K562 (cell line): ENCODE measurements at regions not wholly inside any gene's neighbourhood (a gene's known extent, or its start where the extent isn't known, plus 50 kb on each side); places are given as distances from the start of the nearest gene placed in this dataset.

Source experiments
- ATAC-seq: fragments of 200-7000 bp; cut with Tn5 transposase; 3 replicates; pipeline ENCODE4 v1.9.1; 2020; ENCODE audit warnings: moderate library complexity
- BruUV-seq: library from RNA; stranded (reverse); fragments of 400-500 nt; replicated peaks from 2 replicates; lab custom pipeline; 2021; lab: Mats Ljungman, UMichigan
- CTCF ChIA-PET: fragments of 300-600 bp; formaldehyde crosslinking; extraction: SDS; loops from one replicate; lab custom pipeline; 2021; ENCODE audit warnings: low intra/inter-chr PET ratio; lab: Yijun Ruan, JAX
- POLR2A ChIA-PET: fragments of 300-600, 350-650 bp; sonication (Branson Sonifier 250); formaldehyde crosslinking; extraction: SDS; loops from one replicate; lab custom pipeline; 2021; ENCODE audit warnings: antibody characterized with exemption, inconsistent platforms; lab: Yijun Ruan, JAX
- DNase-seq, 4 experiments: peaks; one replicate each; pipeline versions ENCODE4 v3.0.0 to v3.0.0-alpha.2; 2011 to 2018; ENCODE audit warnings: low spot score in 3 of 4, mixed read lengths in 3 of 4; ENCODE audit errors: extremely low read depth in 1 of 4
- FAIRE-seq: peaks from 2 replicates; lab custom pipeline; 2011; peaks lifted over from hg19 to GRCh38; lab: Jason Lieb, UNC
- H2AFZ ChIP-seq: 2 replicates; pipeline ENCODE4 v1.6.0; 2011; ENCODE audit warnings: low read depth, low read length, control low read depth, inconsistent platforms
- H3K27ac ChIP-seq: fragments of 200-600 bp; 3 replicates; pipeline ENCODE4 v1.8.0; 2011; ENCODE audit warnings: low read depth, mild to moderate bottlenecking, control low read depth, inconsistent platforms, low read length, moderate library complexity, mixed read lengths; ENCODE audit errors: extremely low read depth
- H3K27me3 ChIP-seq, 2 experiments: fragments of 300-600 bp in 1 of 2; 2 replicates in 1 of 2; 3 replicates in 1 of 2; pipeline versions ENCODE4 v1.6.0 to v1.8.0; 2011; ENCODE audit warnings: inconsistent platforms in 2 of 2, low read length in 2 of 2, mild to moderate bottlenecking in 1 of 2, mixed read lengths in 1 of 2, moderate library complexity in 1 of 2; ENCODE audit not compliant: control insufficient read depth in 2 of 2, insufficient read depth in 2 of 2
- H3K36me3 ChIP-seq: fragments of 300-600 bp; 3 replicates; pipeline ENCODE4 v1.8.0; 2011; ENCODE audit warnings: mild to moderate bottlenecking, low read length, inconsistent platforms; ENCODE audit not compliant: control insufficient read depth, insufficient read depth
- H3K4me1 ChIP-seq, 2 experiments: fragments of 200-600 bp in 1 of 2; replicated peaks in 1 of 2; 2 replicates in 1 of 2; 3 replicates in 1 of 2; pipeline versions ENCODE4 v1.5.1 to v1.8.0; 2011; ENCODE audit warnings: inconsistent platforms in 2 of 2, low read length in 2 of 2, mild to moderate bottlenecking in 1 of 2, mixed read lengths in 1 of 2, moderate library complexity in 1 of 2; ENCODE audit not compliant: control insufficient read depth in 2 of 2, insufficient read depth in 2 of 2
- H3K4me2 ChIP-seq: 2 replicates; pipeline ENCODE4 v1.6.1; 2011; ENCODE audit warnings: low read length, control low read depth, inconsistent platforms, mixed read lengths; ENCODE audit not compliant: insufficient read depth
- H3K4me3 ChIP-seq: fragments of 200-600 bp; sonication (generic), shearing (Covaris generic); 2 replicates; pipeline ENCODE4 v1.5.1; 2016; ENCODE audit warnings: control low read depth, inconsistent platforms
- H3K79me2 ChIP-seq: fragments of 200-600 bp; 3 replicates; pipeline ENCODE4 v1.8.0; 2011; ENCODE audit warnings: low read length, inconsistent platforms; ENCODE audit not compliant: control insufficient read depth, insufficient read depth
- H3K9ac ChIP-seq, 2 experiments: 2 replicates each; pipeline versions ENCODE4 v1.6.0 to v1.6.1; 2011; ENCODE audit warnings: low read depth in 2 of 2, low read length in 2 of 2, control low read depth in 1 of 2, inconsistent platforms in 1 of 2, mild to moderate bottlenecking in 1 of 2, mixed read lengths in 1 of 2; ENCODE audit not compliant: insufficient read depth in 1 of 2
- H3K9me1 ChIP-seq: one replicate; pipeline ENCODE4 v1.6.0; 2011; ENCODE audit warnings: inconsistent platforms, mild to moderate bottlenecking, low read length, moderate library complexity; ENCODE audit not compliant: control insufficient read depth, insufficient read depth
- H3K9me3 ChIP-seq: replicated peaks from 2 replicates; pipeline ENCODE4 v1.5.1; 2011; ENCODE audit warnings: low read depth, low read length, inconsistent platforms; ENCODE audit not compliant: control insufficient read depth, insufficient read depth
- H4K20me1 ChIP-seq: replicated peaks from 2 replicates; pipeline ENCODE4 v1.6.1; 2011; ENCODE audit warnings: low read length, inconsistent platforms, mixed read lengths; ENCODE audit not compliant: control insufficient read depth, insufficient read depth
- CHCHD3 ChIP-seq: fragments of 250-450 bp; sonication (Bioruptor Pico); IDR thresholded peaks from 2 replicates; pipeline ENCODE4 v2.1.2; 2022; ENCODE audit warnings: mild to moderate bottlenecking
- LARP7 ChIP-seq: fragments of 450-650 bp; IDR thresholded peaks from 2 replicates; pipeline ENCODE4 v1.6.1; 2016
- LEF1 ChIP-seq: fragments of 450-650 bp; IDR thresholded peaks from 2 replicates; pipeline ENCODE4 v1.6.1; 2016; ENCODE audit warnings: mild to moderate bottlenecking
- STAG1 ChIP-seq: sonication (generic); formaldehyde crosslinking; IDR thresholded peaks from 2 replicates; pipeline ENCODE4 v1.5.0; 2020; ENCODE audit warnings: missing genetic modification reagents, borderline replicate concordance
- ZNF140 ChIP-seq: fragments of 250-450 bp; sonication (Bioruptor Pico); IDR thresholded peaks from 2 replicates; pipeline ENCODE4 v1.8.0; 2021; ENCODE audit warnings: moderate library complexity, mild to moderate bottlenecking, inconsistent platforms
- ZNF583 ChIP-seq: fragments of 250-450 bp; sonication (Bioruptor Pico); IDR thresholded peaks from 2 replicates; pipeline ENCODE4 v1.4.0; 2020
- WGBS: fragments of 100-300 bp; shearing (Covaris generic); methylation state at CpG from one replicate; pipeline ENCODE4 v1.1.6; 2016; ENCODE audit warnings: low coverage, mixed read lengths; ENCODE audit not compliant: insufficient coverage; ENCODE audit errors: missing lambda C conversion rate; 5-methylcytosine and 5-hydroxymethylcytosine counted together
- in situ Hi-C: fragments of 300-500 bp; cut with MboI; formaldehyde crosslinking; loops from 4 replicates; pipeline ENCODE4 v1.15.0; 2018; ENCODE audit warnings: inconsistent platforms, mixed read lengths
- intact Hi-C: fragments of 100-400 bp; cut with micrococcal nuclease; formaldehyde crosslinking; loops from 2 replicates; pipeline ENCODE4 v1.14.2; 2022
- TF ChIP-seq, protein P1 (sequence below): sonication (generic); formaldehyde crosslinking; IDR thresholded peaks from 2 replicates; pipeline ENCODE4 v1.8.0; 2023; ENCODE audit warnings: mild to moderate bottlenecking, missing genetic modification reagents
- TF ChIP-seq, protein P2 (sequence below): fragments of 200-400 bp; formaldehyde crosslinking; IDR thresholded peaks from 2 replicates; pipeline ENCODE4 v1.6.1; 2017; ENCODE audit warnings: mild to moderate bottlenecking, low read depth, low read length, moderate library complexity
- TF ChIP-seq, protein P3 (sequence below): fragments of 250-450 bp; sonication (Bioruptor Pico); IDR thresholded peaks from 2 replicates; pipeline ENCODE4 v1.5.0; 2021
- TF ChIP-seq, protein P4 (sequence below): sonication (generic); formaldehyde crosslinking; IDR thresholded peaks from 2 replicates; pipeline ENCODE4 v1.8.0; 2022; ENCODE audit warnings: mild to moderate bottlenecking, missing genetic modification reagents

DNA sequence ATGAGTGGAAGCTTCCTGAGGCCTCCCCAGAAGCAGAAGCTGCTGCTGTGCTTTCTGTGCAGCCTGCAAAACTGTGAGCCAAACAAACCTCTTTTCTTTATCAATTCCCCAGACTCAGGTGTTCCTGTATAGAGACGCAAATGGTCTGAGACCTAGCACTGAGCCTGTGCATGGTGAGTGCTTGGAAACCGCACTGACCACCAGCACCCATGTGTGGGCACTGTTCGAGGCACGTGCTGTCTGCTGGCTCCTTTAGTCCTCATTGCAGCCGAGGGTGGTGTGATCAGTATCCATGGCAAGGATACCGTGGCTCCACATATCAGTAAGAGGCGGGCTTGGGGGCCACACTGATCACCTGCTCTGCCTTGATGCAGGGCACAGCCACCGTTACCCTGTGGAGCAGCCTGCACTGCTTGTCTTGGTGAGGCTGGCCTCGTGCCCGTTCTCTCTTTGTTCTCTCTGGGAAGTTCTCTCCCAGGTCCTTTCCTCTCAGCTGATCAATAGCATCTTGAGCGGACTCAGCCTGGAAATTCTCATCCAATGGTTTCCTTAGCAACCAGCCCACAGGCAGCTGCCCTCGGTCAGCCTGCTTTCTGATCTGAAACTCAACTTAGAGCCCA lies 101.0 kb downstream of the PLXNA1 start (continued):
- TF ChIP-seq, protein P1, sequence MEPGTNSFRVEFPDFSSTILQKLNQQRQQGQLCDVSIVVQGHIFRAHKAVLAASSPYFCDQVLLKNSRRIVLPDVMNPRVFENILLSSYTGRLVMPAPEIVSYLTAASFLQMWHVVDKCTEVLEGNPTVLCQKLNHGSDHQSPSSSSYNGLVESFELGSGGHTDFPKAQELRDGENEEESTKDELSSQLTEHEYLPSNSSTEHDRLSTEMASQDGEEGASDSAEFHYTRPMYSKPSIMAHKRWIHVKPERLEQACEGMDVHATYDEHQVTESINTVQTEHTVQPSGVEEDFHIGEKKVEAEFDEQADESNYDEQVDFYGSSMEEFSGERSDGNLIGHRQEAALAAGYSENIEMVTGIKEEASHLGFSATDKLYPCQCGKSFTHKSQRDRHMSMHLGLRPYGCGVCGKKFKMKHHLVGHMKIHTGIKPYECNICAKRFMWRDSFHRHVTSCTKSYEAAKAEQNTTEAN = no peak
- no peak for TF ChIP-seq CHCHD3

DNA sequence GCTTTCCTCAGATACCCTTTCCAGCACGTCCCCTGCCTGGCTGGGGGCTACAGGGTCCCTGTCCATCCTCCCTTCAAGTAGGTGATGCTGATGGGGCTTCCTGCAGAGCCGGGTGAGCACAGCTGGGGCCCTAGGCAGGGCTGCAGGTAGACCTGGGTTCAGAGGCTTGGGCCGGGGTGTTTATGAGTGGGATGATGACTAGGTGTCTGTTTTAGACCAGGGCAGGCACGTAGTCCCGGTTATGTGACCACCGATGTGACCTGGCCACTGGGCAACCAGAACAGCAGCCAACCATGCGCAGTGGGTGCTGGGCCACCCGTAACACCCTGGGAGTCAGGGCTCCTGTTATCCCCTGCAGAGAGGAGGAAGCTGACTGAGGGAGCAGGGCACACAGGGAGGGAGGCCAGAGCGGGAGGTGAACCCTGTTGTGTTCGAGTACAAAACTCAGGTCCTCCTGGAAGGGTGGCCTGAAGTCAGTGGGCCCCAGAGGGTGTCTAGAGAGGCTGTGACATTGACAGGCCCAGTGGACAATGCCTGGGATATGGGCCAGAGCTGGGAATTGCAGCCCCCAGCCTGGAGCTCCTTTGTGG lies 101.6 kb downstream of the PLXNA1 start:
- no peak overlapping the region for H2AFZ ChIP-seq
- in situ Hi-C loops (no loop called here), intact Hi-C loops (no loop called here)
- no peaks in the 10 kb centered on the region for H4K20me1 ChIP-seq
- no peak overlapping the region for H3K27ac ChIP-seq
- ChIA-PET POLR2A (interaction anchor here (0.7 kb wide), 1 partner anchor 120 kb away, joined by 3 read pairs; no protein-coding TSS in a partner anchor), CTCF (no interaction called here)
- no peaks in the 10 kb centered on the region for H3K9me3 ChIP-seq
- no peaks in the 10 kb centered on the region for H3K36me3 ChIP-seq
- no peaks in the 10 kb centered on the region for H3K79me2 ChIP-seq
- no TSS peak for BruUV-seq
- DNase-seq (no peak), FAIRE-seq (no peak), ATAC-seq (no peak)
- TF ChIP-seq LEF1 = no peak
- TF ChIP-seq, protein P2, sequence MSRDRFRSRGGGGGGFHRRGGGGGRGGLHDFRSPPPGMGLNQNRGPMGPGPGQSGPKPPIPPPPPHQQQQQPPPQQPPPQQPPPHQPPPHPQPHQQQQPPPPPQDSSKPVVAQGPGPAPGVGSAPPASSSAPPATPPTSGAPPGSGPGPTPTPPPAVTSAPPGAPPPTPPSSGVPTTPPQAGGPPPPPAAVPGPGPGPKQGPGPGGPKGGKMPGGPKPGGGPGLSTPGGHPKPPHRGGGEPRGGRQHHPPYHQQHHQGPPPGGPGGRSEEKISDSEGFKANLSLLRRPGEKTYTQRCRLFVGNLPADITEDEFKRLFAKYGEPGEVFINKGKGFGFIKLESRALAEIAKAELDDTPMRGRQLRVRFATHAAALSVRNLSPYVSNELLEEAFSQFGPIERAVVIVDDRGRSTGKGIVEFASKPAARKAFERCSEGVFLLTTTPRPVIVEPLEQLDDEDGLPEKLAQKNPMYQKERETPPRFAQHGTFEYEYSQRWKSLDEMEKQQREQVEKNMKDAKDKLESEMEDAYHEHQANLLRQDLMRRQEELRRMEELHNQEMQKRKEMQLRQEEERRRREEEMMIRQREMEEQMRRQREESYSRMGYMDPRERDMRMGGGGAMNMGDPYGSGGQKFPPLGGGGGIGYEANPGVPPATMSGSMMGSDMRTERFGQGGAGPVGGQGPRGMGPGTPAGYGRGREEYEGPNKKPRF = no peak
- no peak for TF ChIP-seq ZNF583 (CRISPR knock-in tag)
- no peak for TF ChIP-seq LARP7
- no peak for TF ChIP-seq STAG1
- TF ChIP-seq, protein P3, sequence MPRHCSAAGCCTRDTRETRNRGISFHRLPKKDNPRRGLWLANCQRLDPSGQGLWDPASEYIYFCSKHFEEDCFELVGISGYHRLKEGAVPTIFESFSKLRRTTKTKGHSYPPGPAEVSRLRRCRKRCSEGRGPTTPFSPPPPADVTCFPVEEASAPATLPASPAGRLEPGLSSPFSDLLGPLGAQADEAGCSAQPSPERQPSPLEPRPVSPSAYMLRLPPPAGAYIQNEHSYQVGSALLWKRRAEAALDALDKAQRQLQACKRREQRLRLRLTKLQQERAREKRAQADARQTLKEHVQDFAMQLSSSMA (CRISPR knock-in tag) = no peak
- TF ChIP-seq, protein P4, sequence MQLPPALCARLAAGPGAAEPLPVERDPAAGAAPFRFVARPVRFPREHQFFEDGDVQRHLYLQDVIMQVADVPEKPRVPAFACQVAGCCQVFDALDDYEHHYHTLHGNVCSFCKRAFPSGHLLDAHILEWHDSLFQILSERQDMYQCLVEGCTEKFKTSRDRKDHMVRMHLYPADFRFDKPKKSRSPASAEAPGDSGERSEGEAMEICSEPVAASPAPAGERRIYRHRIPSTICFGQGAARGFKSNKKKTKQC = no peak
- no peak for TF ChIP-seq ZNF140
- H3K9ac ChIP-seq = no peak overlapping the region
- H3K4me2 ChIP-seq = no peak overlapping the region
- H3K27me3 ChIP-seq = peaks cover 0 to 58% of the 10 kb centered on the region in 2 experiments; a peak in 3 of 5 replicates
- 0% methylated on average over 8 of the region's 10 CpGs for WGBS
- no peaks in the 10 kb centered on the region; a peak in 1 of 5 replicates for H3K4me1 ChIP-seq
- H3K4me3 ChIP-seq = no peak overlapping the region
- no peaks in the 10 kb centered on the region for H3K9me1 ChIP-seq
